Uterus (tissue), 3 donors: ENCODE measurements at regions not wholly inside any gene's neighbourhood (a gene's known extent, or its start where the extent isn't known, plus 50 kb on each side); places are given as distances from the start of the nearest gene placed in this dataset.

Experiments used
- DNase-seq, 2 donors: peaks; one replicate each; pipeline ENCODE4 v3.0.0-alpha.2; 2019 to 2020
- H3K27ac ChIP-seq, 2 donors: fragments of 200-600 bp; sonication (generic); 1 replicate in 1 of 2; 2 replicates in 1 of 2; pipeline ENCODE4 v1.5.1; 2016 to 2018
- H3K27me3 ChIP-seq, 2 donors: fragments of 200-600 bp; sonication (generic); one replicate each; pipeline ENCODE4 v1.5.1; 2018 to 2019; ENCODE audit warnings: control low read depth in 1 of 2
- H3K36me3 ChIP-seq, 2 donors: fragments of 200-600 bp; sonication (generic); one replicate each; pipeline ENCODE4 v1.5.1; 2019; ENCODE audit warnings: control low read depth in 1 of 2
- H3K4me1 ChIP-seq, 2 donors: fragments of 200-600 bp; sonication (generic); one replicate each; pipeline ENCODE4 v1.5.1; 2018 to 2019; ENCODE audit warnings: control low read depth in 1 of 2
- H3K4me3 ChIP-seq, 2 donors: fragments of 200-600 bp; sonication (generic); 1 replicate in 1 of 2; 2 replicates in 1 of 2; pipeline ENCODE4 v1.5.1; 2018 to 2019; ENCODE audit warnings: mild to moderate bottlenecking in 1 of 2
- H3K9me3 ChIP-seq, 2 donors: fragments of 200-600 bp; sonication (generic); one replicate each; pipeline ENCODE4 v1.5.1; 2019; ENCODE audit warnings: control low read depth in 1 of 2
- CTCF ChIP-seq, 4 experiments: fragments of 200-600 bp in 2 of 4; fragments of 450-650 bp in 2 of 4; sonication (generic) in 2 of 4; IDR thresholded peaks; one replicate each; pipeline ENCODE4 v1.5.1; 2016 to 2019; ENCODE audit warnings: antibody characterized with exemption in 4 of 4, mild to moderate bottlenecking in 2 of 4, moderate library complexity in 1 of 4
- POLR2A ChIP-seq, 2 donors: fragments of 450-650 bp; IDR thresholded peaks; one replicate each; pipeline ENCODE4 v1.6.1; 2016; ENCODE audit warnings: antibody characterized with exemption in 2 of 2, mild to moderate bottlenecking in 1 of 2, moderate library complexity in 1 of 2
- intact Hi-C: fragments of 100-400 bp; cut with DNase I; formaldehyde crosslinking; loops from one replicate; pipeline ENCODE4 v1.15.1; 2023; ENCODE audit warnings: low total_unique reads
- donor health status: DM: yes; HTN: yes; CAD: no.

GRCh38 chr18:57853133-57853532 lies 50.0 kb upstream of the ATP8B1 start:
- Histone ChIP-seq H3K36me3 (no peaks in the 10 kb centered on the region), H3K9me3 (no peaks in the 10 kb centered on the region), H3K4me1 (no peaks in the 10 kb centered on the region), H3K4me3 (no peak overlapping the region), H3K27me3 (no peaks in the 10 kb centered on the region), H3K27ac (no peak overlapping the region)
- no peak for DNase-seq
- no peak for TF ChIP-seq POLR2A (IDR thresholded peaks at IDR 0.05)
- no peak for TF ChIP-seq CTCF (IDR thresholded peaks at IDR 0.05)
- intact Hi-C loops = no loop called here
